ENCODE measurements at regions not wholly inside any gene's neighbourhood (a gene's known extent, or its start where the extent isn't known, plus 50 kb on each side); places are given as distances from the start of the nearest gene placed in this dataset.

DNA sequence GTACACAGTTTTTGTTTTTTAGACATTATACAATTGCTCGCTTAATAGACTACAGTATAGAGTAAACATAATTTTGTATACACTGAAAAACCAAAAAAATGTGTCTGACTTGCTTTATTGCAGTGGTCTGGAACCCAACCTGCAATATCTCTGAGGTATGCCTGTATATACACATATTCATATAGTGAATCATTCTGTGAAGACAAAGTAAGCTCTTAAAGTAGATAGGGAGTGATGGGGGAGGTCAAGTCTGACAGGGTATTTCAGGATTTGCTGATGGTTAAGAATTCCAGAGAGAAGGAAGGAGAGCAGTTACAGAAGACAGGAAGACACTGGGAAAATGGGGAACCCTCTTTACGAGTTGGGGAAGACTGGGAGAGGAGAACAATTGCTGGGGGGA is 417.9 kb downstream of the CD109 start:
- TF ChIP-seq, protein P1, sequence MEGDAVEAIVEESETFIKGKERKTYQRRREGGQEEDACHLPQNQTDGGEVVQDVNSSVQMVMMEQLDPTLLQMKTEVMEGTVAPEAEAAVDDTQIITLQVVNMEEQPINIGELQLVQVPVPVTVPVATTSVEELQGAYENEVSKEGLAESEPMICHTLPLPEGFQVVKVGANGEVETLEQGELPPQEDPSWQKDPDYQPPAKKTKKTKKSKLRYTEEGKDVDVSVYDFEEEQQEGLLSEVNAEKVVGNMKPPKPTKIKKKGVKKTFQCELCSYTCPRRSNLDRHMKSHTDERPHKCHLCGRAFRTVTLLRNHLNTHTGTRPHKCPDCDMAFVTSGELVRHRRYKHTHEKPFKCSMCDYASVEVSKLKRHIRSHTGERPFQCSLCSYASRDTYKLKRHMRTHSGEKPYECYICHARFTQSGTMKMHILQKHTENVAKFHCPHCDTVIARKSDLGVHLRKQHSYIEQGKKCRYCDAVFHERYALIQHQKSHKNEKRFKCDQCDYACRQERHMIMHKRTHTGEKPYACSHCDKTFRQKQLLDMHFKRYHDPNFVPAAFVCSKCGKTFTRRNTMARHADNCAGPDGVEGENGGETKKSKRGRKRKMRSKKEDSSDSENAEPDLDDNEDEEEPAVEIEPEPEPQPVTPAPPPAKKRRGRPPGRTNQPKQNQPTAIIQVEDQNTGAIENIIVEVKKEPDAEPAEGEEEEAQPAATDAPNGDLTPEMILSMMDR (IDR thresholded peaks at IDR 0.05), result no peak
- no peak for TF ChIP-seq EZH2 (IDR thresholded peaks at IDR 0.05; ENCODE audit: borderline replicate concordance, insufficient read depth, low read depth, low read length, poor library complexity, severe bottlenecking)
